HL-60 (cell line): ENCODE measurements at regions not wholly inside any gene's neighbourhood (a gene's known extent, or its start where the extent isn't known, plus 50 kb on each side); places are given as distances from the start of the nearest gene placed in this dataset.
"Not testable (repeated sequence)": the region's sequence is repeated elsewhere in the genome, so short reads cannot be mapped to it uniquely, and the experiment has no call there.

Source experiments
- DNase-seq, 2 experiments: peaks; one replicate each; pipeline ENCODE4 v3.0.0-alpha.2; 2010 to 2020; ENCODE audit warnings: low read depth in 1 of 2, low spot score in 1 of 2
- H3K27ac ChIP-seq: fragments of 250-450 bp; sonication (Bioruptor Pico); replicated peaks from 2 replicates; pipeline ENCODE4 v1.5.1; 2020; ENCODE audit warnings: mild to moderate bottlenecking, moderate library complexity
- H3K27me3 ChIP-seq: fragments of 250-450 bp; sonication (Bioruptor Pico); 2 replicates; pipeline ENCODE4 v1.5.1; 2021; ENCODE audit warnings: mild to moderate bottlenecking, moderate library complexity; ENCODE audit not compliant: insufficient read depth, poor library complexity, severe bottlenecking
- H3K4me3 ChIP-seq: replicated peaks from 2 replicates; pipeline ENCODE4 v1.5.1; 2011; ENCODE audit warnings: mild to moderate bottlenecking, control low read depth, low read length; ENCODE audit not compliant: insufficient read depth
- GABPA ChIP-seq: IDR thresholded peaks from 2 replicates; pipeline ENCODE4 v1.6.1; 2012; ENCODE audit warnings: low read depth
- POLR2AphosphoS5 ChIP-seq: IDR thresholded peaks from 2 replicates; pipeline ENCODE4 v1.6.1; 2012; ENCODE audit warnings: low read depth
- REST ChIP-seq: IDR thresholded peaks from 2 replicates; pipeline ENCODE4 v1.6.1; 2012; ENCODE audit warnings: low read depth; ENCODE audit not compliant: insufficient replicate concordance
- SPI1 ChIP-seq: IDR thresholded peaks from 2 replicates; pipeline ENCODE4 v1.6.1; 2012; ENCODE audit warnings: low read depth, mild to moderate bottlenecking, borderline replicate concordance
- TF ChIP-seq, protein P1 (sequence below): IDR thresholded peaks from one replicate; pipeline ENCODE4 v1.5.1; 2011; ENCODE audit warnings: low read length, control low read depth, inconsistent platforms; ENCODE audit not compliant: insufficient read depth

- TF ChIP-seq, protein P1, sequence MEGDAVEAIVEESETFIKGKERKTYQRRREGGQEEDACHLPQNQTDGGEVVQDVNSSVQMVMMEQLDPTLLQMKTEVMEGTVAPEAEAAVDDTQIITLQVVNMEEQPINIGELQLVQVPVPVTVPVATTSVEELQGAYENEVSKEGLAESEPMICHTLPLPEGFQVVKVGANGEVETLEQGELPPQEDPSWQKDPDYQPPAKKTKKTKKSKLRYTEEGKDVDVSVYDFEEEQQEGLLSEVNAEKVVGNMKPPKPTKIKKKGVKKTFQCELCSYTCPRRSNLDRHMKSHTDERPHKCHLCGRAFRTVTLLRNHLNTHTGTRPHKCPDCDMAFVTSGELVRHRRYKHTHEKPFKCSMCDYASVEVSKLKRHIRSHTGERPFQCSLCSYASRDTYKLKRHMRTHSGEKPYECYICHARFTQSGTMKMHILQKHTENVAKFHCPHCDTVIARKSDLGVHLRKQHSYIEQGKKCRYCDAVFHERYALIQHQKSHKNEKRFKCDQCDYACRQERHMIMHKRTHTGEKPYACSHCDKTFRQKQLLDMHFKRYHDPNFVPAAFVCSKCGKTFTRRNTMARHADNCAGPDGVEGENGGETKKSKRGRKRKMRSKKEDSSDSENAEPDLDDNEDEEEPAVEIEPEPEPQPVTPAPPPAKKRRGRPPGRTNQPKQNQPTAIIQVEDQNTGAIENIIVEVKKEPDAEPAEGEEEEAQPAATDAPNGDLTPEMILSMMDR: no peak
- no peak for TF ChIP-seq GABPA
- TF ChIP-seq POLR2AphosphoS5: no peak
- no peak for TF ChIP-seq REST
- TF ChIP-seq SPI1: no peak
- Histone ChIP-seq H3K27me3 (no peaks in the 10 kb centered on the region), H3K4me3 (no peak overlapping the region), H3K27ac (no peak overlapping the region)
- no peak for DNase-seq
These were observed 105.2 kb upstream of the TMEM45B start for GRCh38 chr11:129710423-129710822.

DNA sequence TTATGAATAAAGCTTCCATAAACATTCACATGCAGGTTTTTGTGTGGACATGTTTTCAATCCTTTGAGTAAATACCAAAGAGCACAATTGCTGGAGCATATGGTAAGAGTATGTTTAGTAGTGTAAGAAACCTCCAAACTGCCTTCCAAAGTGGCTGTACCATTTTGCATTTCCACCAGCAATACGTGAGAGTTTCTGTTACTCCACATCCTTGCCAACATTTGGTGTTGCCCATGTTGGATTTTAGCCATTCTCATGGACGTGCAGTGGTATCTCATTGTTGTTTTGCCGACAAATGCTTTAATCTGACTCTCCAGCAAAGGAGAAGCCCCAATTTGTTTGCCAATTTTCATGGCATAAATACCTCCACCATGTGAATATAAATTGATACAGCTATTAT, 103.9 kb upstream of the TMEM45B start:
- TF ChIP-seq REST: no peak
- TF ChIP-seq, protein P1: no peak
- TF ChIP-seq SPI1: no peak
- no peak for DNase-seq
- Histone ChIP-seq H3K27me3 (no peaks in the 10 kb centered on the region), H3K27ac (no peak overlapping the region), H3K4me3 (no peak overlapping the region)

GRCh38 chr11:129712486-129713240, 103.0 kb upstream of the TMEM45B start:
- not testable (repeated sequence) for H3K27ac ChIP-seq, H3K4me3 ChIP-seq, H3K27me3 ChIP-seq, DNase-seq

GRCh38 chr11:129719037-129719436, 96.6 kb upstream of the TMEM45B start:
- no peak overlapping the region for H3K4me3 ChIP-seq
- DNase-seq: no peak
- no peaks in the 10 kb centered on the region for H3K27me3 ChIP-seq
- no peak overlapping the region for H3K27ac ChIP-seq
- no peak for TF ChIP-seq SPI1
- TF ChIP-seq POLR2AphosphoS5: no peak
- TF ChIP-seq GABPA: no peak
- TF ChIP-seq REST: no peak
- TF ChIP-seq, protein P1: no peak
